RWPE2 (cell line): ENCODE measurements at regions not wholly inside any gene's neighbourhood (a gene's known extent, or its start where the extent isn't known, plus 50 kb on each side); places are given as distances from the start of the nearest gene placed in this dataset.

Source experiments
- ATAC-seq: fragments of 200-7000 bp; cut with Tn5 transposase; 3 replicates; pipeline ENCODE4 v1.9.1; 2021; ENCODE audit warnings: low read depth
- DNase-seq: peaks from one replicate; pipeline ENCODE4 v3.0.0-alpha.2; 2020; ENCODE audit warnings: low spot score
- H3K27ac ChIP-seq: fragments of 450-650 bp; 2 replicates; pipeline ENCODE4 v1.5.1; 2017; ENCODE audit warnings: mild to moderate bottlenecking; ENCODE audit not compliant: poor library complexity, severe bottlenecking
- H3K27me3 ChIP-seq: fragments of 250-450 bp; sonication (Bioruptor Pico); 2 replicates; pipeline ENCODE4 v1.5.1; 2021; ENCODE audit warnings: mild to moderate bottlenecking, moderate library complexity; ENCODE audit not compliant: insufficient read depth, poor library complexity, severe bottlenecking
- H3K36me3 ChIP-seq: fragments of 250-450 bp; sonication (Bioruptor Pico); 2 replicates; pipeline ENCODE4 v1.5.1; 2020; ENCODE audit warnings: low read depth, mild to moderate bottlenecking, moderate library complexity
- H3K4me1 ChIP-seq: fragments of 250-450 bp; sonication (Bioruptor Pico); 2 replicates; pipeline ENCODE4 v1.5.1; 2021; ENCODE audit warnings: mild to moderate bottlenecking, moderate library complexity; ENCODE audit not compliant: insufficient read depth, poor library complexity, severe bottlenecking
- H3K4me3 ChIP-seq: fragments of 250-450 bp; sonication (Bioruptor Pico); 2 replicates; pipeline ENCODE4 v1.5.1; 2021; ENCODE audit warnings: mild to moderate bottlenecking, moderate library complexity; ENCODE audit not compliant: severe bottlenecking
- H3K9me3 ChIP-seq: fragments of 250-450 bp; sonication (Bioruptor Pico); 2 replicates; pipeline ENCODE4 v1.5.1; 2021; ENCODE audit warnings: mild to moderate bottlenecking, moderate library complexity; ENCODE audit not compliant: severe bottlenecking
- CTCF ChIP-seq: fragments of 450-650 bp; IDR thresholded peaks from one replicate; pipeline ENCODE4 v1.5.1; 2017; ENCODE audit warnings: mild to moderate bottlenecking, moderate library complexity; ENCODE audit not compliant: poor library complexity, severe bottlenecking

DNA sequence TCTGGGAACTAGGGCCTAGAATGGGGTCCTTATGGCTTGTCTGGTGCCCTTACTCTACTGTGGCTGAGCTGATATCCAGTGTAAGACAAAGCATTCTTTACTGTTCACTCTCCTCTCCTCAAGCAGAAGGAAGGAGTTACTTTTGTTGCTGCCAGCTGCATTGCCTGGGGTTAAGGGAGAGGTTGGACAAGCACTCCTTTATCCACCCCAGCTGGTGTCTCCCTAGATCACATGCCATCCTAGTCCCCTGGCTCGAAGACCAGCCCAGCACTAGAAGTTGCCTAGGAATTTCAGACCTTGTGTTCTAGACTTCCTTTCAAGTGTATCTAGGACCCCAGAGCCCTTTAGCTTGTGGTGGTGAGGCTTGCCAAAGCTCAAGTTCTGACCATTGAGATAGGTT lies 1051.5 kb upstream of the C9orf72 start:
- DNase-seq (no peak), ATAC-seq (no peak)
- no peak for TF ChIP-seq CTCF
- no peaks in the 10 kb centered on the region for H3K9me3 ChIP-seq
- H3K4me3 ChIP-seq: no peak overlapping the region
- H3K36me3 ChIP-seq: no peaks in the 10 kb centered on the region
- H3K4me1 ChIP-seq: no peaks in the 10 kb centered on the region
- no peaks in the 10 kb centered on the region for H3K27me3 ChIP-seq
- no peak overlapping the region for H3K27ac ChIP-seq

- no peaks in the 10 kb centered on the region for H3K9me3 ChIP-seq
- no peaks in the 10 kb centered on the region for H3K36me3 ChIP-seq
- H3K4me1 ChIP-seq: no peaks in the 10 kb centered on the region
- DNase-seq (no peak), ATAC-seq (no peak)
- H3K4me3 ChIP-seq: no peak overlapping the region
- H3K27ac ChIP-seq: no peak overlapping the region
- no peaks in the 10 kb centered on the region for H3K27me3 ChIP-seq
- no peak for TF ChIP-seq CTCF
These were observed 1054.8 kb upstream of the C9orf72 start for GRCh38 chr9:28628031-28628430.

- DNase-seq (no peak), ATAC-seq (no peak)
- TF ChIP-seq CTCF: peak; percentile 9
- H3K27ac ChIP-seq: no peak overlapping the region
- no peaks in the 10 kb centered on the region for H3K4me1 ChIP-seq
- no peak overlapping the region for H3K4me3 ChIP-seq
- no peaks in the 10 kb centered on the region for H3K36me3 ChIP-seq
- no peaks in the 10 kb centered on the region for H3K9me3 ChIP-seq
- no peaks in the 10 kb centered on the region for H3K27me3 ChIP-seq
These were observed 1075.4 kb upstream of the C9orf72 start for GRCh38 chr9:28648723-28649122.

GRCh38 chr9:28650327-28650726 lies 1077.0 kb upstream of the C9orf72 start:
- no peak overlapping the region for H3K27ac ChIP-seq
- no peak overlapping the region for H3K4me3 ChIP-seq
- TF ChIP-seq CTCF: no peak
- H3K4me1 ChIP-seq: no peaks in the 10 kb centered on the region
- no peaks in the 10 kb centered on the region for H3K9me3 ChIP-seq
- no peaks in the 10 kb centered on the region for H3K36me3 ChIP-seq
- ATAC-seq (no peak), DNase-seq (no peak)
- H3K27me3 ChIP-seq: no peaks in the 10 kb centered on the region

- no peak for TF ChIP-seq CTCF
- ATAC-seq: no peak
These were observed 1077.9 kb upstream of the C9orf72 start for GRCh38 chr9:28651050-28651722.

More at GRCh38 chr9:28651050-28651722, 1077.9 kb upstream of the C9orf72 start:
- Histone ChIP-seq H3K27me3 (no peaks in the 10 kb centered on the region), H3K4me1 (no peaks in the 10 kb centered on the region), H3K4me3 (no peak overlapping the region), H3K27ac (no peak overlapping the region), H3K9me3 (no peaks in the 10 kb centered on the region), H3K36me3 (no peaks in the 10 kb centered on the region)
- no peak for DNase-seq
